Lower leg skin (tissue), 3 donors: ENCODE measurements at regions not wholly inside any gene's neighbourhood (a gene's known extent, or its start where the extent isn't known, plus 50 kb on each side); places are given as distances from the start of the nearest gene placed in this dataset.

Experiments used
- POLR2A ChIP-seq, 2 donors: fragments of 450-650 bp; IDR thresholded peaks; one replicate each; pipeline ENCODE4 v1.6.1; 2016 to 2017; ENCODE audit warnings: antibody characterized with exemption in 2 of 2, mild to moderate bottlenecking in 1 of 2, moderate library complexity in 1 of 2
- TF ChIP-seq, protein P1 (sequence below), 3 donors: fragments of 450-650 bp; IDR thresholded peaks; one replicate each; pipeline ENCODE4 v1.5.1; 2016; ENCODE audit warnings: antibody characterized with exemption in 3 of 3, mild to moderate bottlenecking in 3 of 3, moderate library complexity in 2 of 3

DNA sequence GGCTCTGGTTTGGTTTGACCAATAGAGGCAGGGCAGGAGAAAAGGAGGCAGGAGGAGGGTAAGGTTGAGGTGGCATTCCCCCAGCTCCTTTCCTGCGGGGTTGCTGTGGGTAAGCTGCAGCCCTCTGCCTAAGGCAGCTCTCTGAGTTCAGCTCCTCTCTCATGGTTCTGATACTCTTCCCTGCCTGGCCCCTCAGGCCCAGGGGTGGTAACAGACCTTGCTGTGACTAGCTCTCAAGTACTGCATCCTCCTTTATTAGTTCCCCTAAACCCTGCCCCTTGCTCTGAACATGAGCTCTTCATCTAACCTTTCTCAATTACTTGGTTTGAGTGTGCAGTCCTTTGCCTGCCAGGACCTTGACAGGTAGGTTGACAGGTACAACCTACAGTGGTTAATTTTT lies 205.5 kb downstream of the SLC4A3 start:
- TF ChIP-seq, protein P1, sequence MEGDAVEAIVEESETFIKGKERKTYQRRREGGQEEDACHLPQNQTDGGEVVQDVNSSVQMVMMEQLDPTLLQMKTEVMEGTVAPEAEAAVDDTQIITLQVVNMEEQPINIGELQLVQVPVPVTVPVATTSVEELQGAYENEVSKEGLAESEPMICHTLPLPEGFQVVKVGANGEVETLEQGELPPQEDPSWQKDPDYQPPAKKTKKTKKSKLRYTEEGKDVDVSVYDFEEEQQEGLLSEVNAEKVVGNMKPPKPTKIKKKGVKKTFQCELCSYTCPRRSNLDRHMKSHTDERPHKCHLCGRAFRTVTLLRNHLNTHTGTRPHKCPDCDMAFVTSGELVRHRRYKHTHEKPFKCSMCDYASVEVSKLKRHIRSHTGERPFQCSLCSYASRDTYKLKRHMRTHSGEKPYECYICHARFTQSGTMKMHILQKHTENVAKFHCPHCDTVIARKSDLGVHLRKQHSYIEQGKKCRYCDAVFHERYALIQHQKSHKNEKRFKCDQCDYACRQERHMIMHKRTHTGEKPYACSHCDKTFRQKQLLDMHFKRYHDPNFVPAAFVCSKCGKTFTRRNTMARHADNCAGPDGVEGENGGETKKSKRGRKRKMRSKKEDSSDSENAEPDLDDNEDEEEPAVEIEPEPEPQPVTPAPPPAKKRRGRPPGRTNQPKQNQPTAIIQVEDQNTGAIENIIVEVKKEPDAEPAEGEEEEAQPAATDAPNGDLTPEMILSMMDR (IDR thresholded peaks at IDR 0.05), result no peak
- no peak for TF ChIP-seq POLR2A (IDR thresholded peaks at IDR 0.05)
